ENCODE measurements at regions not wholly inside any gene's neighbourhood (a gene's known extent, or its start where the extent isn't known, plus 50 kb on each side); places are given as distances from the start of the nearest gene placed in this dataset.
"Not testable (repeated sequence)": the region's sequence is repeated elsewhere in the genome, so short reads cannot be mapped to it uniquely, and the experiment has no call there.

- DNase-seq (ENCODE audit: low spot score), result no peak
Measured at GRCh38 chr20:53891306-53891894, 179.0 kb downstream of the BCAS1 start.

GRCh38 chr20:53890443-53891305 lies 179.7 kb downstream of the BCAS1 start:
- no peak for DNase-seq (ENCODE audit: low spot score)

GRCh38 chr20:53889411-53890148 lies 180.8 kb downstream of the BCAS1 start:
- DNase-seq (ENCODE audit: low spot score), result no peak

- DNase-seq (ENCODE audit: low spot score), result no peak
Measured at GRCh38 chr20:53888951-53889350, 181.4 kb downstream of the BCAS1 start.

GRCh38 chr20:53888510-53888909 lies 181.9 kb downstream of the BCAS1 start:
- DNase-seq (ENCODE audit: low spot score), result no peak

- DNase-seq (ENCODE audit: low spot score), result no peak
Measured at GRCh38 chr20:53887973-53888372, 182.4 kb downstream of the BCAS1 start.

- no peak for DNase-seq (ENCODE audit: low spot score)
Measured at GRCh38 chr20:53884859-53885541, 185.4 kb downstream of the BCAS1 start.

GRCh38 chr20:53883098-53883911 lies 187.1 kb downstream of the BCAS1 start:
- no peak for DNase-seq (ENCODE audit: low spot score)

GRCh38 chr20:53882438-53882986 lies 187.9 kb downstream of the BCAS1 start:
- not testable (repeated sequence) for DNase-seq (ENCODE audit: low spot score)

- DNase-seq (ENCODE audit: low spot score), result no peak
Measured at GRCh38 chr20:53881362-53881761, 189.0 kb downstream of the BCAS1 start.

- DNase-seq (ENCODE audit: low spot score), result no peak
Measured at GRCh38 chr20:53880108-53880641, 190.2 kb downstream of the BCAS1 start.

GRCh38 chr20:53879048-53879684 lies 191.2 kb downstream of the BCAS1 start:
- no peak for DNase-seq (ENCODE audit: low spot score)

GRCh38 chr20:53878262-53879047 lies 191.9 kb downstream of the BCAS1 start:
- DNase-seq (ENCODE audit: low spot score), result no peak

GRCh38 chr20:53876956-53877355 lies 193.4 kb downstream of the BCAS1 start:
- no peak for DNase-seq (ENCODE audit: low spot score)

GRCh38 chr20:53876470-53876869 lies 193.9 kb downstream of the BCAS1 start:
- no peak for DNase-seq (ENCODE audit: low spot score)

- no peak for DNase-seq (ENCODE audit: low spot score)
Measured at GRCh38 chr20:53875452-53875851, 194.9 kb downstream of the BCAS1 start.

- no peak for DNase-seq (ENCODE audit: low spot score)
Measured at GRCh38 chr20:53874706-53875105, 195.7 kb downstream of the BCAS1 start.

- DNase-seq (ENCODE audit: low spot score), result no peak
Measured at GRCh38 chr20:53874104-53874503, 196.3 kb downstream of the BCAS1 start.

- DNase-seq (ENCODE audit: low spot score), result no peak
Measured at GRCh38 chr20:53873230-53873604, 197.2 kb downstream of the BCAS1 start.

Data from germinal center (tissue), 1 donor.